GM21526 (cell line): ENCODE measurements at regions not wholly inside any gene's neighbourhood (a gene's known extent, or its start where the extent isn't known, plus 50 kb on each side); places are given as distances from the start of the nearest gene placed in this dataset.

Experiments
- ATAC-seq: cut with Tn5 transposase; IDR thresholded peaks from one replicate; pipeline ENCODE4 v1.9.1; 2021; ENCODE audit warnings: moderate library complexity; ENCODE audit not compliant: unreplicated experiment, low FRiP score

GRCh38 chr6:15066089-15066758 is 179.6 kb upstream of the JARID2 start:
- no peak for ATAC-seq

- ATAC-seq, result no peak
These were observed 172.5 kb upstream of the JARID2 start for GRCh38 chr6:15073344-15073789.

- ATAC-seq, result no peak
These were observed 171.9 kb upstream of the JARID2 start for GRCh38 chr6:15073883-15074465.

- ATAC-seq, result no peak
These were observed 171.1 kb upstream of the JARID2 start for GRCh38 chr6:15074806-15075205.

- no peak for ATAC-seq
These were observed 169.3 kb upstream of the JARID2 start for GRCh38 chr6:15076565-15076964.

- no peak for ATAC-seq
These were observed 168.9 kb upstream of the JARID2 start for GRCh38 chr6:15077006-15077405.

- no peak for ATAC-seq
These were observed 167.9 kb upstream of the JARID2 start for GRCh38 chr6:15077961-15078360.

GRCh38 chr6:15079288-15079817 is 166.5 kb upstream of the JARID2 start:
- ATAC-seq, result no peak

- ATAC-seq, result no peak
These were observed 165.0 kb upstream of the JARID2 start for GRCh38 chr6:15080895-15081294.

GRCh38 chr6:15081447-15081846 is 164.4 kb upstream of the JARID2 start:
- ATAC-seq, result no peak

- no peak for ATAC-seq
These were observed 163.2 kb upstream of the JARID2 start for GRCh38 chr6:15082708-15083107.

- ATAC-seq, result no peak
These were observed 159.3 kb upstream of the JARID2 start for GRCh38 chr6:15086348-15087158.

- ATAC-seq, result no peak
These were observed 158.7 kb upstream of the JARID2 start for GRCh38 chr6:15087186-15087589.

- ATAC-seq, result no peak
These were observed 156.8 kb upstream of the JARID2 start for GRCh38 chr6:15088904-15089568.

- ATAC-seq, result no peak
These were observed 156.2 kb upstream of the JARID2 start for GRCh38 chr6:15089569-15090144.

GRCh38 chr6:15090145-15090579 is 155.7 kb upstream of the JARID2 start:
- no peak for ATAC-seq

- no peak for ATAC-seq
These were observed 155.0 kb upstream of the JARID2 start for GRCh38 chr6:15090745-15091384.

GRCh38 chr6:15096894-15097837 is 148.7 kb upstream of the JARID2 start:
- ATAC-seq, result no peak

- no peak for ATAC-seq
These were observed 144.7 kb upstream of the JARID2 start for GRCh38 chr6:15101130-15101529.
